Hematopoietic multipotent progenitor cell (in vitro differentiated cells): ENCODE measurements at regions not wholly inside any gene's neighbourhood (a gene's known extent, or its start where the extent isn't known, plus 50 kb on each side); places are given as distances from the start of the nearest gene placed in this dataset.
"Not testable (repeated sequence)": the region's sequence is repeated elsewhere in the genome, so short reads cannot be mapped to it uniquely, and the experiment has no call there.

ENCODE experiments used
- DNase-seq, 3 donors: peaks; one replicate each; pipeline ENCODE4 v3.0.0-alpha.2; 2011 to 2015; ENCODE audit warnings: low read depth in 2 of 3, low spot score in 2 of 3

GRCh38 chr1:25134801-25135461 lies 97.4 kb downstream of the SYF2 start:
- DNase-seq = no peak

GRCh38 chr1:25134307-25134706 lies 98.0 kb downstream of the SYF2 start:
- DNase-seq = no peak

GRCh38 chr1:25131794-25132193 lies 100.5 kb downstream of the SYF2 start:
- DNase-seq = peak in 1 of 3 donors; percentile 23

- DNase-seq = no peak
Observed at GRCh38 chr1:25130895-25131294, 101.4 kb downstream of the SYF2 start.

GRCh38 chr1:25129380-25129779 lies 102.9 kb downstream of the SYF2 start:
- DNase-seq = no peak

GRCh38 chr1:25128121-25128621 lies 104.1 kb downstream of the SYF2 start:
- no peak for DNase-seq

- DNase-seq = no peak
Observed at GRCh38 chr1:25126562-25126961, 105.7 kb downstream of the SYF2 start.

- DNase-seq = no peak
Observed at GRCh38 chr1:25123551-25123950, 108.8 kb downstream of the SYF2 start.

GRCh38 chr1:25122747-25123146 lies 109.6 kb downstream of the SYF2 start:
- DNase-seq = no peak

- no peak for DNase-seq
Observed at GRCh38 chr1:25120281-25120680, 112.0 kb downstream of the SYF2 start.

- DNase-seq = no peak
Observed at GRCh38 chr1:25118546-25118945, 113.8 kb downstream of the SYF2 start.

- no peak for DNase-seq
Observed at GRCh38 chr1:25117233-25117823, 115.0 kb downstream of the SYF2 start.

- DNase-seq = no peak
Observed at GRCh38 chr1:25116832-25117231, 115.5 kb downstream of the SYF2 start.

GRCh38 chr1:25116117-25116516 lies 116.2 kb downstream of the SYF2 start:
- not testable (repeated sequence) for DNase-seq

- no peak for DNase-seq
Observed at GRCh38 chr1:25113731-25114130, 118.6 kb downstream of the SYF2 start.

- DNase-seq = no peak
Observed at GRCh38 chr1:25113086-25113485, 119.2 kb downstream of the SYF2 start.

GRCh38 chr1:25112400-25112799 lies 119.9 kb downstream of the SYF2 start:
- DNase-seq = no peak

GRCh38 chr1:25111706-25112105 lies 120.6 kb downstream of the SYF2 start:
- DNase-seq = no peak

- DNase-seq = no peak
Observed at GRCh38 chr1:25110485-25110884, 121.8 kb downstream of the SYF2 start.

- DNase-seq = no peak
Observed at GRCh38 chr1:25110036-25110435, 122.3 kb downstream of the SYF2 start.

GRCh38 chr1:25109531-25109951 lies 122.8 kb downstream of the SYF2 start:
- DNase-seq = no peak

GRCh38 chr1:25107643-25108010 lies 124.7 kb downstream of the SYF2 start:
- DNase-seq = no peak
